SK-N-SH treated with all-trans-retinoic acid at 6 μM for 48 hours (cell line): ENCODE measurements at regions not wholly inside any gene's neighbourhood (a gene's known extent, or its start where the extent isn't known, plus 50 kb on each side); places are given as distances from the start of the nearest gene placed in this dataset.

ENCODE experiments used
- ATAC-seq: fragments of 200-7000 bp; cut with Tn5 transposase; 3 replicates; pipeline ENCODE4 v1.9.1; 2020; ENCODE audit warnings: mild to moderate bottlenecking, moderate library complexity
- ARNTL ChIP-seq: fragments of 450-650 bp; formaldehyde crosslinking; IDR thresholded peaks from 2 replicates; pipeline ENCODE4 v1.5.0; 2020; ENCODE audit warnings: low read depth, mild to moderate bottlenecking, moderate library complexity, borderline replicate concordance
- BACH2 ChIP-seq: fragments of 250-450 bp; sonication (Bioruptor Pico); IDR thresholded peaks from 2 replicates; pipeline ENCODE4 v1.9.0; 2021; ENCODE audit warnings: mild to moderate bottlenecking, borderline replicate concordance
- CSDC2 ChIP-seq: fragments of 250-450 bp; sonication (Bioruptor Pico); IDR thresholded peaks from 2 replicates; pipeline ENCODE4 v1.5.0; 2020; ENCODE audit warnings: mild to moderate bottlenecking, moderate library complexity
- CSRNP3 ChIP-seq: fragments of 250-450 bp; sonication (Bioruptor Pico); IDR thresholded peaks from 2 replicates; pipeline ENCODE4 v1.5.1; 2021; ENCODE audit warnings: mild to moderate bottlenecking, moderate library complexity
- ESRRG ChIP-seq: fragments of 250-450 bp; sonication (Bioruptor Pico); IDR thresholded peaks from 2 replicates; pipeline ENCODE4 v1.6.1; 2021; ENCODE audit warnings: mild to moderate bottlenecking
- ISL1 ChIP-seq: fragments of 250-450 bp; sonication (Bioruptor Pico); IDR thresholded peaks from 2 replicates; pipeline ENCODE4 v2.1.2; 2022; ENCODE audit warnings: mild to moderate bottlenecking, moderate library complexity
- OSR1 ChIP-seq: fragments of 250-450 bp; sonication (Bioruptor Pico); IDR thresholded peaks from 2 replicates; pipeline ENCODE4 v1.8.0; 2022; ENCODE audit warnings: moderate library complexity, mild to moderate bottlenecking, inconsistent platforms
- POU6F1 ChIP-seq: fragments of 250-450 bp; sonication (Bioruptor Pico); IDR thresholded peaks from 2 replicates; pipeline ENCODE4 v1.8.0; 2021; ENCODE audit warnings: low read depth, mild to moderate bottlenecking, moderate library complexity, borderline replicate concordance
- PPARA ChIP-seq: fragments of 250-450 bp; sonication (Bioruptor Pico); IDR thresholded peaks from 2 replicates; pipeline ENCODE4 v1.5.0; 2020; ENCODE audit warnings: mild to moderate bottlenecking, borderline replicate concordance
- RARB ChIP-seq: fragments of 250-450 bp; sonication (Bioruptor Pico); IDR thresholded peaks from 2 replicates; pipeline ENCODE4 v1.8.0; 2021; ENCODE audit warnings: mild to moderate bottlenecking, moderate library complexity
- SNAI2 ChIP-seq: fragments of 250-450 bp; sonication (Bioruptor Pico); IDR thresholded peaks from 2 replicates; pipeline ENCODE4 v1.5.0; 2020; ENCODE audit warnings: mild to moderate bottlenecking, moderate library complexity
- TCF4 ChIP-seq: fragments of 250-450 bp; sonication (Bioruptor Pico); IDR thresholded peaks from 2 replicates; pipeline ENCODE4 v1.8.0; 2021; ENCODE audit warnings: mild to moderate bottlenecking, moderate library complexity, borderline replicate concordance
- TOX ChIP-seq: fragments of 250-450 bp; sonication (Bioruptor Pico); IDR thresholded peaks from 2 replicates; pipeline ENCODE4 v1.8.0; 2021; ENCODE audit warnings: mild to moderate bottlenecking, moderate library complexity, borderline replicate concordance
- ZC3H10 ChIP-seq: fragments of 250-450 bp; sonication (Bioruptor Pico); IDR thresholded peaks from 2 replicates; pipeline ENCODE4 v1.5.1; 2021; ENCODE audit warnings: mild to moderate bottlenecking, moderate library complexity
- ZFP3 ChIP-seq: fragments of 250-450 bp; sonication (Bioruptor Pico); IDR thresholded peaks from 2 replicates; pipeline ENCODE4 v1.5.0; 2020; ENCODE audit warnings: mild to moderate bottlenecking, moderate library complexity
- ZFP30 ChIP-seq: fragments of 450-650 bp; formaldehyde crosslinking; IDR thresholded peaks from 2 replicates; pipeline ENCODE4 v1.5.0; 2022; ENCODE audit warnings: mild to moderate bottlenecking, moderate library complexity
- ZNF565 ChIP-seq: fragments of 450-650 bp; formaldehyde crosslinking; conservative IDR thresholded peaks from 2 replicates; pipeline ENCODE4 v1.5.0; 2020; ENCODE audit warnings: low read depth, mild to moderate bottlenecking, moderate library complexity
- ZNF70 ChIP-seq: fragments of 450-650 bp; formaldehyde crosslinking; IDR thresholded peaks from 2 replicates; pipeline ENCODE4 v1.5.0; 2020; ENCODE audit warnings: mild to moderate bottlenecking, moderate library complexity
- ZNF8 ChIP-seq: fragments of 450-650 bp; formaldehyde crosslinking; IDR thresholded peaks from 2 replicates; pipeline ENCODE4 v1.5.0; 2020; ENCODE audit warnings: mild to moderate bottlenecking, moderate library complexity
- TF ChIP-seq, protein P1 (sequence below): fragments of 250-450 bp; sonication (Bioruptor Pico); IDR thresholded peaks from 2 replicates; pipeline ENCODE4 v1.5.0; 2020; ENCODE audit warnings: mild to moderate bottlenecking, moderate library complexity
- TF ChIP-seq, protein P2 (sequence below): fragments of 250-450 bp; sonication (Bioruptor Pico); IDR thresholded peaks from 2 replicates; pipeline ENCODE4 v1.8.0; 2020; ENCODE audit warnings: mild to moderate bottlenecking, moderate library complexity, borderline replicate concordance
- TF ChIP-seq, protein P3 (sequence below): fragments of 250-450 bp; sonication (Bioruptor Pico); IDR thresholded peaks from 2 replicates; pipeline ENCODE4 v1.5.1; 2020; ENCODE audit warnings: low read depth, mild to moderate bottlenecking, moderate library complexity

DNA sequence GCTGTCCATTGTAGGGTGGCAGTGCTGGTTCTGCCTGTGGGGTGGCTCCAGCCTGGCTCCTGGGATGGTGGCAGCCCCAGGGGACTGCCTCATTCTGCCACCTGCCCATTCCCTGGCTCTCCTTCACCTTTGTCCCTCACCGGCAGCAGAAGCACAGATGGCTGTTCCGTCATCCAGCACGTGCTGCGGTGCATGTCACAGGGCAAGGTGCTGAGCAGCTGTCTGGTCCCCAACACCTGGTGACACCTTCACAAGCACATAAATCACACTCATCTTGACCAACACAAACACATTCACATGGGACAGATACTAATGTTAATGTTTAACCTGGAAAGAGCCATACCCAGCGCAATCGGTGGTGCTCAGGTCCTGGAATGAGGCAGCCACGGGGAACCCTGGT, 126.8 kb downstream of the UQCRFS1 start:
- TF ChIP-seq PPARA (CRISPR knock-in tag) (no peak), TCF4 (CRISPR knock-in tag) (no peak), BACH2 (CRISPR knock-in tag) (no peak), TOX (CRISPR knock-in tag) (no peak), CSDC2 (no peak)
- TF ChIP-seq, protein P1, sequence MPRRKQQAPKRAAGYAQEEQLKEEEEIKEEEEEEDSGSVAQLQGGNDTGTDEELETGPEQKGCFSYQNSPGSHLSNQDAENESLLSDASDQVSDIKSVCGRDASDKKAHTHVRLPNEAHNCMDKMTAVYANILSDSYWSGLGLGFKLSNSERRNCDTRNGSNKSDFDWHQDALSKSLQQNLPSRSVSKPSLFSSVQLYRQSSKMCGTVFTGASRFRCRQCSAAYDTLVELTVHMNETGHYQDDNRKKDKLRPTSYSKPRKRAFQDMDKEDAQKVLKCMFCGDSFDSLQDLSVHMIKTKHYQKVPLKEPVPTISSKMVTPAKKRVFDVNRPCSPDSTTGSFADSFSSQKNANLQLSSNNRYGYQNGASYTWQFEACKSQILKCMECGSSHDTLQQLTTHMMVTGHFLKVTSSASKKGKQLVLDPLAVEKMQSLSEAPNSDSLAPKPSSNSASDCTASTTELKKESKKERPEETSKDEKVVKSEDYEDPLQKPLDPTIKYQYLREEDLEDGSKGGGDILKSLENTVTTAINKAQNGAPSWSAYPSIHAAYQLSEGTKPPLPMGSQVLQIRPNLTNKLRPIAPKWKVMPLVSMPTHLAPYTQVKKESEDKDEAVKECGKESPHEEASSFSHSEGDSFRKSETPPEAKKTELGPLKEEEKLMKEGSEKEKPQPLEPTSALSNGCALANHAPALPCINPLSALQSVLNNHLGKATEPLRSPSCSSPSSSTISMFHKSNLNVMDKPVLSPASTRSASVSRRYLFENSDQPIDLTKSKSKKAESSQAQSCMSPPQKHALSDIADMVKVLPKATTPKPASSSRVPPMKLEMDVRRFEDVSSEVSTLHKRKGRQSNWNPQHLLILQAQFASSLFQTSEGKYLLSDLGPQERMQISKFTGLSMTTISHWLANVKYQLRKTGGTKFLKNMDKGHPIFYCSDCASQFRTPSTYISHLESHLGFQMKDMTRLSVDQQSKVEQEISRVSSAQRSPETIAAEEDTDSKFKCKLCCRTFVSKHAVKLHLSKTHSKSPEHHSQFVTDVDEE (CRISPR knock-in tag) = no peak
- ATAC-seq = no peak

DNA sequence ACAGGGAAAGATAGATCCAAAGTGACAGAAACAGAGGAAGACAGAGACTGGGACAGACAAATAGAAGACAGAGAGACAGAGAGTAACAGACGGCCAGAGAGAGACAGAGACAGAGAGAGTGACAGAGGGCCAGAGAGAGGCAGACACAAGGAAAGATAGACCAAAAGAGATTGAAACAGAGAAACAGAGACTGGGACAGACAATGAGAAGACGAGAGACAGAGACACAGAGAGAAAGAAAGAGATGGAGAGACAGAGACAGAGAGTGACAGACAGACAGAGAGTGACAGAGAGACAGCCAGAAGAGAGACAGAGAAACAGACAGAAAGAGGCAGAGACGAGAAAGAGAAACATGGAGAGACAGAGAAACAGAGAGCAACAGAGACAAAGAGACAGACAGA, 127.3 kb downstream of the UQCRFS1 start:
- no peak for ATAC-seq
- TF ChIP-seq, protein P1 (CRISPR knock-in tag) = no peak
- no peak for TF ChIP-seq TCF4 (CRISPR knock-in tag)
- TF ChIP-seq CSRNP3 (CRISPR knock-in tag) = no peak
- no peak for TF ChIP-seq TOX (CRISPR knock-in tag)
- no peak for TF ChIP-seq ZFP30
- TF ChIP-seq ZNF8 = no peak
- TF ChIP-seq ZNF565 = no peak
- no peak for TF ChIP-seq ARNTL
- no peak for TF ChIP-seq POU6F1 (CRISPR knock-in tag)
- TF ChIP-seq PPARA (CRISPR knock-in tag) = no peak
- TF ChIP-seq ESRRG (CRISPR knock-in tag) = no peak
- no peak for TF ChIP-seq ZNF70 (CRISPR knock-in tag)
- no peak for TF ChIP-seq RARB (CRISPR knock-in tag)
- TF ChIP-seq ISL1 (CRISPR knock-in tag) = no peak
- TF ChIP-seq OSR1 (CRISPR knock-in tag) = no peak
- TF ChIP-seq, protein P2, sequence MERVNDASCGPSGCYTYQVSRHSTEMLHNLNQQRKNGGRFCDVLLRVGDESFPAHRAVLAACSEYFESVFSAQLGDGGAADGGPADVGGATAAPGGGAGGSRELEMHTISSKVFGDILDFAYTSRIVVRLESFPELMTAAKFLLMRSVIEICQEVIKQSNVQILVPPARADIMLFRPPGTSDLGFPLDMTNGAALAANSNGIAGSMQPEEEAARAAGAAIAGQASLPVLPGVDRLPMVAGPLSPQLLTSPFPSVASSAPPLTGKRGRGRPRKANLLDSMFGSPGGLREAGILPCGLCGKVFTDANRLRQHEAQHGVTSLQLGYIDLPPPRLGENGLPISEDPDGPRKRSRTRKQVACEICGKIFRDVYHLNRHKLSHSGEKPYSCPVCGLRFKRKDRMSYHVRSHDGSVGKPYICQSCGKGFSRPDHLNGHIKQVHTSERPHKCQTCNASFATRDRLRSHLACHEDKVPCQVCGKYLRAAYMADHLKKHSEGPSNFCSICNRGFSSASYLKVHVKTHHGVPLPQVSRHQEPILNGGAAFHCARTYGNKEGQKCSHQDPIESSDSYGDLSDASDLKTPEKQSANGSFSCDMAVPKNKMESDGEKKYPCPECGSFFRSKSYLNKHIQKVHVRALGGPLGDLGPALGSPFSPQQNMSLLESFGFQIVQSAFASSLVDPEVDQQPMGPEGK (CRISPR knock-in tag) = no peak
- TF ChIP-seq CSDC2 = no peak

- no peak for ATAC-seq
- TF ChIP-seq ZFP3 (CRISPR knock-in tag) (no peak), TCF4 (CRISPR knock-in tag) (no peak), SNAI2 (CRISPR knock-in tag) (no peak), ZC3H10 (CRISPR knock-in tag) (no peak), CSDC2 (no peak), ZNF8 (no peak), POU6F1 (CRISPR knock-in tag) (no peak), ESRRG (CRISPR knock-in tag) (no peak), ARNTL (no peak), ZNF70 (CRISPR knock-in tag) (no peak), BACH2 (CRISPR knock-in tag) (no peak), PPARA (CRISPR knock-in tag) (no peak), ZFP30 (no peak), ZNF565 (no peak)
- TF ChIP-seq, protein P3, sequence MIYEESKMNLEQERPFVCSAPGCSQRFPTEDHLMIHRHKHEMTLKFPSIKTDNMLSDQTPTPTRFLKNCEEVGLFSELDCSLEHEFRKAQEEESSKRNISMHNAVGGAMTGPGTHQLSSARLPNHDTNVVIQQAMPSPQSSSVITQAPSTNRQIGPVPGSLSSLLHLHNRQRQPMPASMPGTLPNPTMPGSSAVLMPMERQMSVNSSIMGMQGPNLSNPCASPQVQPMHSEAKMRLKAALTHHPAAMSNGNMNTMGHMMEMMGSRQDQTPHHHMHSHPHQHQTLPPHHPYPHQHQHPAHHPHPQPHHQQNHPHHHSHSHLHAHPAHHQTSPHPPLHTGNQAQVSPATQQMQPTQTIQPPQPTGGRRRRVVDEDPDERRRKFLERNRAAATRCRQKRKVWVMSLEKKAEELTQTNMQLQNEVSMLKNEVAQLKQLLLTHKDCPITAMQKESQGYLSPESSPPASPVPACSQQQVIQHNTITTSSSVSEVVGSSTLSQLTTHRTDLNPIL (CRISPR knock-in tag) = no peak
These were observed 127.7 kb downstream of the UQCRFS1 start for GRCh38 chr19:29085206-29085605.
